ENCODE measurements at regions not wholly inside any gene's neighbourhood (a gene's known extent, or its start where the extent isn't known, plus 50 kb on each side); places are given as distances from the start of the nearest gene placed in this dataset.
"Not testable (repeated sequence)": the region's sequence is repeated elsewhere in the genome, so short reads cannot be mapped to it uniquely, and the experiment has no call there.

DNA sequence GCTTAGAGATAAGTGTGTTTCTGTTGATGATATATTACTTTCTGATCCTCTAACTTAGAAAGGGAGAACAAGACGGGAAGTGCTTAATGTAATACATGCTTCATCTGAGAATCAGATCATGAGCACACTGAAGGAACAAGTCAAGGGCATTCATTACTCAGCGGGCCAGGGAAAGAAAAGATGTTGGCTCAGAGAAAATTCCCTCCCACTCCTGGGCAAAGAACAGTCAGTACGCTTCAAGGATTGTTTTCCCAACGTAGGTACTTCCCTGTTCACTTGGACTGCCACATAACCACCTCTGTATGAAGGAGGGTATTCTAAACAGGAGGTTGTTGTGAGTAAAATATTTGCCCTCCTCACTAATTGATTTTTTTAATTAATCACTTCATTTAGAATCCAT is 374.5 kb upstream of the FMR1 start:
- Histone ChIP-seq H3K4me3 (ENCODE audit: insufficient read length, low read depth) (no peak overlapping the region), H3K4me1 (ENCODE audit: insufficient read depth, insufficient read length) (no peaks in the 10 kb centered on the region), H3K27me3 (ENCODE audit: insufficient read depth, insufficient read length) (no peaks in the 10 kb centered on the region), H3K9me3 (ENCODE audit: insufficient read depth, low read length) (no peaks in the 10 kb centered on the region), H3K9ac (ENCODE audit: insufficient read length, low read depth) (no peak overlapping the region), H3K36me3 (ENCODE audit: insufficient read depth, insufficient read length, low read length) (no peaks in the 10 kb centered on the region)
- DNase-seq (ENCODE audit: low read depth, low spot score): no peak
- no peak for TF ChIP-seq YY1 (IDR thresholded peaks at IDR 0.05; ENCODE audit: insufficient read depth, insufficient read length)
- TF ChIP-seq SUZ12 (IDR thresholded peaks at IDR 0.05; ENCODE audit: extremely low read depth, insufficient read depth, insufficient read length): no peak
- TF ChIP-seq ZNF274 (IDR thresholded peaks at IDR 0.05; ENCODE audit: low read depth, low read length): no peak

GRCh38 chrX:147548023-147548422 is 363.7 kb upstream of the FMR1 start:
- H3K27me3 ChIP-seq (ENCODE audit: insufficient read depth, insufficient read length); H3K9ac ChIP-seq (ENCODE audit: insufficient read length, low read depth); H3K4me1 ChIP-seq (ENCODE audit: insufficient read depth, insufficient read length); H3K36me3 ChIP-seq (ENCODE audit: insufficient read depth, insufficient read length, low read length); DNase-seq (ENCODE audit: low read depth, low spot score); H3K9me3 ChIP-seq (ENCODE audit: insufficient read depth, low read length); H3K4me3 ChIP-seq (ENCODE audit: insufficient read length, low read depth): not testable (repeated sequence)

DNA sequence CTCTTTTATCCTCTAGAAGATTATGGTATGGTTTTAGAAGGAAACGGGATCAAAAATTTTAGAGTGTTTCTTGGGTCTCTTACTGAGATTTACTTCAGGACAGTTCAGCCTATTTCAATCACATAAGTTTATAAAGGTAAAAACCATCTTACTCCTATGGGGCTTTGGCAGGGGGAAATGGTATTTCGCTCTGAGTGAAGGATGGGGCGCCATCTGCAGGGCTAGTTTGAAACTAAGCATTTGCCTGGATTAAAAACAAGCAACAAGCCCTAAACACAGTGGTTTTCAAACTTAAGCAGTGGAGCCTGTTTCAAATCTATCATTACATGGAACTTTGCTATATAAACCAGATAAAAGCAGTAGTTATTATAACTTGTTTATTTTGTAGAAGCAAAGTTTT is 361.5 kb upstream of the FMR1 start:
- TF ChIP-seq SUZ12 (IDR thresholded peaks at IDR 0.05; ENCODE audit: extremely low read depth, insufficient read depth, insufficient read length) (no peak), YY1 (IDR thresholded peaks at IDR 0.05; ENCODE audit: insufficient read depth, insufficient read length) (no peak), ZNF274 (IDR thresholded peaks at IDR 0.05; ENCODE audit: low read depth, low read length) (no peak)

DNA sequence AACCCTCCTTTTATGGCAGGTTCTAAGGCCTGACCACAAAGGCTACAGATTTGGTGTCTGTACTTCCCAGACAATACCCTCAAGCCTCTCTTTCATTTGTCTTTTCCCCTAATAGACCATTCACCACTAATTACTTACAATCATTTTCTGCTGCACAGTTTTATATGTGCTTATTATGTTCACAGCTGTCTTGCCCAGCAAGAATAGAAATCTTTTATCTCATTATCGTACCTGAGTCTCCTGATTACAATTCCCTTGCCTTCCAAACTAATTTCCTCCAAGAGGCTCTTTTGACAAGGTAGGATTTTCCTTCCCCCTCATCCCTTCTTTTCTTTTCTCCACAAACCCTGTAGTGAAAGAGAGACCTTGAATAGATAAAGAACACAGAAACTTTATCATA is 352.5 kb upstream of the FMR1 start:
- Histone ChIP-seq H3K27me3 (ENCODE audit: insufficient read depth, insufficient read length) (no peaks in the 10 kb centered on the region), H3K36me3 (ENCODE audit: insufficient read depth, insufficient read length, low read length) (no peaks in the 10 kb centered on the region), H3K9me3 (ENCODE audit: insufficient read depth, low read length) (no peaks in the 10 kb centered on the region), H3K4me1 (ENCODE audit: insufficient read depth, insufficient read length) (no peaks in the 10 kb centered on the region), H3K4me3 (ENCODE audit: insufficient read length, low read depth) (no peak overlapping the region), H3K9ac (ENCODE audit: insufficient read length, low read depth) (no peak overlapping the region)
- TF ChIP-seq YY1 (IDR thresholded peaks at IDR 0.05; ENCODE audit: insufficient read depth, insufficient read length): no peak
- TF ChIP-seq ZNF274 (IDR thresholded peaks at IDR 0.05; ENCODE audit: low read depth, low read length): no peak
- no peak for TF ChIP-seq SUZ12 (IDR thresholded peaks at IDR 0.05; ENCODE audit: extremely low read depth, insufficient read depth, insufficient read length)
- DNase-seq (ENCODE audit: low read depth, low spot score): no peak

More for the DNA sequence above, 361.5 kb upstream of the FMR1 start:
- H3K27me3 ChIP-seq (ENCODE audit: insufficient read depth, insufficient read length): no peaks in the 10 kb centered on the region
- no peaks in the 10 kb centered on the region for H3K36me3 ChIP-seq (ENCODE audit: insufficient read depth, insufficient read length, low read length)
- no peak overlapping the region for H3K4me3 ChIP-seq (ENCODE audit: insufficient read length, low read depth)
- peak; percentile 13 for DNase-seq (ENCODE audit: low read depth, low spot score)
- H3K4me1 ChIP-seq (ENCODE audit: insufficient read depth, insufficient read length): no peaks in the 10 kb centered on the region
- no peak overlapping the region for H3K9ac ChIP-seq (ENCODE audit: insufficient read length, low read depth)
- H3K9me3 ChIP-seq (ENCODE audit: insufficient read depth, low read length): no peaks in the 10 kb centered on the region

DNA sequence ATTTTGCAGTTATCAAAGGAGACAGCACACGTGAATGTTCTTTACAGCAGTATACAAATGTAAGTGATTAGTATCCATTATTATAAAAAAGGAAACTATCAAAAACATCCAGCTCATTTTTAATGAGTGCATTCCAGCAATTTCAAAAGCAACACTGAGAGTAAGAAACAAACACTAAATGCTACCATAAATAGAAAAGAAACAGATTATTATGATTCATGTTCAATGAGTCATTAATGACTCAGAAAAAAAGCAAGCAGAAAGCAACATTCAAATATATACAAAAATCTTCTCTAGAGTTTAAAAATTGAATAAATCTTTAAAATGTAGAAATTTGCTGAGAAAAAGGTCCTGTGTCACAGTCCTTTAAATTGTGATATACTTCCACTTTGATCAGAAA is 346.5 kb upstream of the FMR1 start:
- no peak overlapping the region for H3K9ac ChIP-seq (ENCODE audit: insufficient read length, low read depth)
- no peaks in the 10 kb centered on the region for H3K27me3 ChIP-seq (ENCODE audit: insufficient read depth, insufficient read length)
- no peaks in the 10 kb centered on the region for H3K36me3 ChIP-seq (ENCODE audit: insufficient read depth, insufficient read length, low read length)
- TF ChIP-seq ZNF274 (IDR thresholded peaks at IDR 0.05; ENCODE audit: low read depth, low read length) (no peak), YY1 (IDR thresholded peaks at IDR 0.05; ENCODE audit: insufficient read depth, insufficient read length) (no peak), SUZ12 (IDR thresholded peaks at IDR 0.05; ENCODE audit: extremely low read depth, insufficient read depth, insufficient read length) (no peak)
- H3K4me3 ChIP-seq (ENCODE audit: insufficient read length, low read depth): no peak overlapping the region
- DNase-seq (ENCODE audit: low read depth, low spot score): no peak
- H3K4me1 ChIP-seq (ENCODE audit: insufficient read depth, insufficient read length): no peaks in the 10 kb centered on the region
- no peaks in the 10 kb centered on the region for H3K9me3 ChIP-seq (ENCODE audit: insufficient read depth, low read length)

DNA sequence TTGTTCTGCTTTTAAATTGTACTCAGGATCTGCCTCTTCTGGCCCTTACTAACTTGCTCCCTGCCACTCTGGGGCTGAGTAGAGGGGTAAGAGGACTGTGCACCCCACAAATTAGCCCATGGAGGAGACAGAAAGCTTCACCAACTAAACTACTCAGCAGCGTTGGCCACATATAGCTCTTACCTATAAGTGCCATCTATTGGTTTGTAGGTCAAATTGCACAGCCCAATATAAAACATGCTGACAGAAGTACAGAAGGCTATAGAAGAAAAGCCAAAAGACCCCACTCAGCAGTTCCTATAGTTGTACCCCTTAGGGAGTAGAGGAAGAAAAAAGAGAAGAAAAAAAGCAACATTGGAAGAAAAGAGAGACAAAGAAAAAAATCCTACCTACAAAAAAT is 341.2 kb upstream of the FMR1 start:
- DNase-seq (ENCODE audit: low read depth, low spot score): no peak
- TF ChIP-seq YY1 (IDR thresholded peaks at IDR 0.05; ENCODE audit: insufficient read depth, insufficient read length) (no peak), SUZ12 (IDR thresholded peaks at IDR 0.05; ENCODE audit: extremely low read depth, insufficient read depth, insufficient read length) (no peak), ZNF274 (IDR thresholded peaks at IDR 0.05; ENCODE audit: low read depth, low read length) (no peak)
- Histone ChIP-seq H3K9me3 (ENCODE audit: insufficient read depth, low read length) (no peaks in the 10 kb centered on the region), H3K4me1 (ENCODE audit: insufficient read depth, insufficient read length) (no peaks in the 10 kb centered on the region), H3K9ac (ENCODE audit: insufficient read length, low read depth) (no peak overlapping the region), H3K4me3 (ENCODE audit: insufficient read length, low read depth) (no peak overlapping the region), H3K27me3 (ENCODE audit: insufficient read depth, insufficient read length) (no peaks in the 10 kb centered on the region), H3K36me3 (ENCODE audit: insufficient read depth, insufficient read length, low read length) (no peaks in the 10 kb centered on the region)

- DNase-seq (ENCODE audit: low read depth, low spot score): no peak
- H3K9ac ChIP-seq (ENCODE audit: insufficient read length, low read depth): no peak overlapping the region
- TF ChIP-seq YY1 (IDR thresholded peaks at IDR 0.05; ENCODE audit: insufficient read depth, insufficient read length): no peak
- H3K27me3 ChIP-seq (ENCODE audit: insufficient read depth, insufficient read length): no peaks in the 10 kb centered on the region
- H3K9me3 ChIP-seq (ENCODE audit: insufficient read depth, low read length): no peaks in the 10 kb centered on the region
- H3K36me3 ChIP-seq (ENCODE audit: insufficient read depth, insufficient read length, low read length): no peaks in the 10 kb centered on the region
- no peaks in the 10 kb centered on the region for H3K4me1 ChIP-seq (ENCODE audit: insufficient read depth, insufficient read length)
- H3K4me3 ChIP-seq (ENCODE audit: insufficient read length, low read depth): no peak overlapping the region
These were observed 338.5 kb upstream of the FMR1 start for GRCh38 chrX:147573266-147573665.

DNA sequence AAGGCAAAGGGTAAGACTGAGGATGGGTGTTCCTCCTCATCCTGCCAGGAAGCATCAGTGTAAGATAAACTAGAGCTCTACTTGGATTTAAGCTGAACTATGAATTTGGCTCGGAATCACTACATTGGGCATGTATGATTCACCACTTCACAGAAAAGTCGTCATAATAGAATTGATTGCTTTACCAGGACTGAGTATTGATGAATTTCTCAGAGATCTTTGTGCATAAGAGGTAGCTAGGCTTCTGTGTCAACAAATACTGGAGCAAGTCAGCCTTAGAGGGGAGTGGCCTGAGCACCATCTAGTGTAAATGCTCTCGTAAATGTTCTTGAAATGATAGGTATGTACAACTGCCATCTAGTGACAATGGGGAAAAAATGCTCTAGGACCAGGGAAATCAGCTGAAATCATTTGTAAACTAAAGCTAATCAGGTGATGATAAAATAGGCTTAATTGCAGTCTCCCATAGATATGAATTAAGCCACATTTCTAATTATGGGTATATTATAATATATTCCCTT is 309.5 kb upstream of the FMR1 start:
- Histone ChIP-seq H3K36me3 (ENCODE audit: insufficient read depth, insufficient read length, low read length) (no peaks in the 10 kb centered on the region), H3K9ac (ENCODE audit: insufficient read length, low read depth) (no peak overlapping the region), H3K27me3 (ENCODE audit: insufficient read depth, insufficient read length) (no peaks in the 10 kb centered on the region), H3K4me3 (ENCODE audit: insufficient read length, low read depth) (no peak overlapping the region), H3K9me3 (ENCODE audit: insufficient read depth, low read length) (no peaks in the 10 kb centered on the region), H3K4me1 (ENCODE audit: insufficient read depth, insufficient read length) (no peaks in the 10 kb centered on the region)
- TF ChIP-seq SUZ12 (IDR thresholded peaks at IDR 0.05; ENCODE audit: extremely low read depth, insufficient read depth, insufficient read length) (no peak), ZNF274 (IDR thresholded peaks at IDR 0.05; ENCODE audit: low read depth, low read length) (no peak), YY1 (IDR thresholded peaks at IDR 0.05; ENCODE audit: insufficient read depth, insufficient read length) (no peak)
- no peak for DNase-seq (ENCODE audit: low read depth, low spot score)

Data from NT2/D1 (cell line).